ENCODE measurements at regions not wholly inside any gene's neighbourhood (a gene's known extent, or its start where the extent isn't known, plus 50 kb on each side); places are given as distances from the start of the nearest gene placed in this dataset.
"Not testable (repeated sequence)": the region's sequence is repeated elsewhere in the genome, so short reads cannot be mapped to it uniquely, and the experiment has no call there.

DNA sequence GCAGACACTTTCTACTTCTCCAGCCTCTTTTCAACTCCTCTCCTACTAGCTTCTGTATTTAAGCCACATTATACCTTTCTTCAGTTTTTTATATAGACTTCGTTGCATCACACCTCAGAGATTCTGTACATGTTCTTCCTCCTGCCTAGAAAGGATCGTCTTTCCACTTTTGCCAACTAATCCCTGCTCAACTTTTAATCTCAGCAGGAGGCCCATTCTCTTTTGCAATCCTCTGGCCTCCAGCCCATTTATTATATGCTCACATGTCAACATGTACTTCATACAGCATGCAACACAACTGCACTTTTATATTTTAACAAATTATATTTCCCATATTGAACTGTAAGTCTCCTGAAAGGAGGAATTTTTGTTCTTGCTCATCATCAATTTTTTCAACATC, 476.5 kb upstream of the SMIM31 start:
- not testable (repeated sequence) for TF ChIP-seq POLR2A (IDR thresholded peaks at IDR 0.05; ENCODE audit: low read length); HDAC2 (IDR thresholded peaks at IDR 0.05); EP300 (IDR thresholded peaks at IDR 0.05); RAD21 (conservative IDR thresholded peaks at IDR 0.05 in 1 of 2, IDR thresholded peaks at IDR 0.05 in 1 of 2)
- TF ChIP-seq, protein P1, sequence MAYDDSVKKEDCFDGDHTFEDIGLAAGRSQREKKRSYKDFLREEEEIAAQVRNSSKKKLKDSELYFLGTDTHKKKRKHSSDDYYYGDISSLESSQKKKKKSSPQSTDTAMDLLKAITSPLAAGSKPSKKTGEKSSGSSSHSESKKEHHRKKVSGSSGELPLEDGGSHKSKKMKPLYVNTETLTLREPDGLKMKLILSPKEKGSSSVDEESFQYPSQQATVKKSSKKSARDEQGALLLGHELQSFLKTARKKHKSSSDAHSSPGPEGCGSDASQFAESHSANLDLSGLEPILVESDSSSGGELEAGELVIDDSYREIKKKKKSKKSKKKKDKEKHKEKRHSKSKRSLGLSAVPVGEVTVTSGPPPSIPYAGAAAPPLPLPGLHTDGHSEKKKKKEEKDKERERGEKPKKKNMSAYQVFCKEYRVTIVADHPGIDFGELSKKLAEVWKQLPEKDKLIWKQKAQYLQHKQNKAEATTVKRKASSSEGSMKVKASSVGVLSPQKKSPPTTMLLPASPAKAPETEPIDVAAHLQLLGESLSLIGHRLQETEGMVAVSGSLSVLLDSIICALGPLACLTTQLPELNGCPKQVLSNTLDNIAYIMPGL (CRISPR knock-in tag; IDR thresholded peaks at IDR 0.05; ENCODE audit: borderline replicate concordance), result not testable (repeated sequence)
- TF ChIP-seq, protein P2, sequence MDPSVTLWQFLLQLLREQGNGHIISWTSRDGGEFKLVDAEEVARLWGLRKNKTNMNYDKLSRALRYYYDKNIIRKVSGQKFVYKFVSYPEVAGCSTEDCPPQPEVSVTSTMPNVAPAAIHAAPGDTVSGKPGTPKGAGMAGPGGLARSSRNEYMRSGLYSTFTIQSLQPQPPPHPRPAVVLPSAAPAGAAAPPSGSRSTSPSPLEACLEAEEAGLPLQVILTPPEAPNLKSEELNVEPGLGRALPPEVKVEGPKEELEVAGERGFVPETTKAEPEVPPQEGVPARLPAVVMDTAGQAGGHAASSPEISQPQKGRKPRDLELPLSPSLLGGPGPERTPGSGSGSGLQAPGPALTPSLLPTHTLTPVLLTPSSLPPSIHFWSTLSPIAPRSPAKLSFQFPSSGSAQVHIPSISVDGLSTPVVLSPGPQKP (IDR thresholded peaks at IDR 0.05; ENCODE audit: low read depth, low read length), result not testable (repeated sequence)
- TF ChIP-seq, protein P3, sequence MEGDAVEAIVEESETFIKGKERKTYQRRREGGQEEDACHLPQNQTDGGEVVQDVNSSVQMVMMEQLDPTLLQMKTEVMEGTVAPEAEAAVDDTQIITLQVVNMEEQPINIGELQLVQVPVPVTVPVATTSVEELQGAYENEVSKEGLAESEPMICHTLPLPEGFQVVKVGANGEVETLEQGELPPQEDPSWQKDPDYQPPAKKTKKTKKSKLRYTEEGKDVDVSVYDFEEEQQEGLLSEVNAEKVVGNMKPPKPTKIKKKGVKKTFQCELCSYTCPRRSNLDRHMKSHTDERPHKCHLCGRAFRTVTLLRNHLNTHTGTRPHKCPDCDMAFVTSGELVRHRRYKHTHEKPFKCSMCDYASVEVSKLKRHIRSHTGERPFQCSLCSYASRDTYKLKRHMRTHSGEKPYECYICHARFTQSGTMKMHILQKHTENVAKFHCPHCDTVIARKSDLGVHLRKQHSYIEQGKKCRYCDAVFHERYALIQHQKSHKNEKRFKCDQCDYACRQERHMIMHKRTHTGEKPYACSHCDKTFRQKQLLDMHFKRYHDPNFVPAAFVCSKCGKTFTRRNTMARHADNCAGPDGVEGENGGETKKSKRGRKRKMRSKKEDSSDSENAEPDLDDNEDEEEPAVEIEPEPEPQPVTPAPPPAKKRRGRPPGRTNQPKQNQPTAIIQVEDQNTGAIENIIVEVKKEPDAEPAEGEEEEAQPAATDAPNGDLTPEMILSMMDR (IDR thresholded peaks at IDR 0.05), result not testable (repeated sequence)
- TF ChIP-seq, protein P4, sequence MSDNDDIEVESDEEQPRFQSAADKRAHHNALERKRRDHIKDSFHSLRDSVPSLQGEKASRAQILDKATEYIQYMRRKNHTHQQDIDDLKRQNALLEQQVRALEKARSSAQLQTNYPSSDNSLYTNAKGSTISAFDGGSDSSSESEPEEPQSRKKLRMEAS (IDR thresholded peaks at IDR 0.05), result not testable (repeated sequence)
- TF ChIP-seq, protein P5, sequence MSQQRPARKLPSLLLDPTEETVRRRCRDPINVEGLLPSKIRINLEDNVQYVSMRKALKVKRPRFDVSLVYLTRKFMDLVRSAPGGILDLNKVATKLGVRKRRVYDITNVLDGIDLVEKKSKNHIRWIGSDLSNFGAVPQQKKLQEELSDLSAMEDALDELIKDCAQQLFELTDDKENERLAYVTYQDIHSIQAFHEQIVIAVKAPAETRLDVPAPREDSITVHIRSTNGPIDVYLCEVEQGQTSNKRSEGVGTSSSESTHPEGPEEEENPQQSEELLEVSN (IDR thresholded peaks at IDR 0.05; ENCODE audit: borderline replicate concordance, low read depth), result not testable (repeated sequence)

All from A549 (cell line).